DMS153 treated with DMSO at 0.1 percent for 48 hours (cell line): ENCODE measurements at regions not wholly inside any gene's neighbourhood (a gene's known extent, or its start where the extent isn't known, plus 50 kb on each side); places are given as distances from the start of the nearest gene placed in this dataset.
"Not testable (repeated sequence)": the region's sequence is repeated elsewhere in the genome, so short reads cannot be mapped to it uniquely, and the experiment has no call there.

Experiments used
- DNase-seq: peaks from one replicate; lab custom pipeline; 2025; ENCODE audit not compliant: unreplicated experiment; lab: John Stamatoyannopoulos, UW

DNA sequence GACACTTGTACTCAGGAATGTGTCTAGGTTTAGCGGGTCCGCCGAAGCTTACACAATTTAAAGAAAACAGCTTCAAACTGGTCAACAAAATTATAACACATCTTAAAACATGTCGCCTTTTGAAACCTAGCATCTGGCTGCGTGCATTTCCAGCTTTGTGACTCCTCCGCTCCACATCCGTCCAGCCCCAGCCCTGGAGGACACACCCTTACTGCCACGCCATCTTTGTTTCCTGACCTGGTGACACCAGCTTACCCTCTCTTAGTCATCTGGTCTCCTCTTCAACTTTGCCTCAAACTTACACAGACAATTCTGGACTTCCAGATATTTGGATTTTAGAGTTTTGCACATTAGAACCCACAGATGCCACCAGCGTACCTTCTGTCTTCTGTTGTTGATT lies 198.7 kb upstream of the VSTM2A start:
- DNase-seq: no peak

DNA sequence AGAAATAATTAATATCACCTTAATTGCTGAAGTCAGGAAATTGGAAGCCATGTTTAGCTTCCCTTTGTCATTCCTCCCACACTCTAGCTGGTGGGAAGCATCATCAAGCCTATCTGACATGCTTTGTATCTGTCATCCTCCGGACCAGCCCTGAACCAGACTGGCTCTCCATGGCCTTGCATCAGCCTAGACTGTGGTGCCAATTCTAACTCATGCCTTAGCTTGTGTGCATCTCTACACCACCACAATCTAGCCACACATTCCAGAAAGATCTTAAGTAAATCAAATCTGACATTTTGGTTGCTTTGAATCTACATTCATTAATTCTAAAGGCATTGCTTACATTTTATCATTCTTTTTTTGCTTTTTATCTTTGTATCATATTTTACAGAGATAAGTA lies 196.4 kb upstream of the VSTM2A start:
- DNase-seq: no peak

DNA sequence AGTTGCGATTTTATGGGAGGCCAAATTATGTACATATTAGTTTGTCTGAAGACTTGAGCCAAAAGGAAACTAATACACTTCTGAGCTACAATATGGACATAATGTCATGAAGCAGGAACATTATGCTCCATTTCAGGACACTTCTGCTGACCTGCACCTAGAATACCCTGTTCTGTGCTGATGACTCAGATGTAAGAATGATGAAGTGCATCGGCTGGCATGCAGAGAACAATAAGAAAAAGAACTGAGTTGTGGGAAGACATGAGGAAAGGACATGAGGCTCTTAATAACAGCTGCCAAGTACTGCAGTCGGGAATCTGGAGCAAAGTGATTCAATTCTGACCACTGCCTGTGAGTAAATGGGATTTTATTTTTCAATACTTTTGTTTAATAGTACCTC lies 192.9 kb upstream of the VSTM2A start:
- DNase-seq: no peak

DNA sequence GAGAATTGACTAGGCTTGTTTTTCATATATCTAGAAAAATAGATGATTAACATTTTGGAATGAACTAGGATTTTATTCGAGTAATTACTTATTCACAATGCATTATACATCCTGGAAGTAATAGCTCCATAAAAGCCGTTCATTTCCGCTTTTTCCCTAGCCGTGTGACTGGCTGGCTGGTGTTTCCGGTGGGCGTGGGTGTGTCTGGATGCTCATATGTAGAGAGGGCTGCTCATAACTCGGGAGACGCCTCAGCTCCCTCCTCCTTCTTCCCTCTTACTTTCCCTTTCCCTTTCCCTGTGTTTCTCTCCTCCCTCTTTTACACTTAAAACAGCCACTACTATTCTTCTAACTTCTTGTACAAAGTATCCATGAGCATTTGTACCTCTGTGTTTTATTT lies 187.7 kb upstream of the VSTM2A start:
- DNase-seq: no peak

DNA sequence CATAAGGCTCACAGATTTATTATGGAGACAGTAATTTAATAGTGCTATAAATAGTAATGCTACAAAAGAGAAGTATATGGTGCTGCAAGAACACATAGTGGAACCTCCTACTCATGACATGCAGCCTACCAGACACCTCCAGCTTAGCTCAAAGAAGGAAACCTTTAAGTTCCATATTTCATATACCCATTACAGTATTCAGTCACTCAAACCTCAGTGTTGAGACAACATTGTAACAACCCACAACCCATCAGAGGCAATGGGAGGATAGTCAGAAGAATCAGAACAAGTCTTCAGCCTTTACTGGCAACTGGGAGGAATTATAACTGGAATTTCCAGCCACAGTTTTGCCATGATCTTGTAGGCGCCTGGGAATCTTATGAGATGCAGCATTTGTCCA lies 186.3 kb upstream of the VSTM2A start:
- DNase-seq: no peak

DNA sequence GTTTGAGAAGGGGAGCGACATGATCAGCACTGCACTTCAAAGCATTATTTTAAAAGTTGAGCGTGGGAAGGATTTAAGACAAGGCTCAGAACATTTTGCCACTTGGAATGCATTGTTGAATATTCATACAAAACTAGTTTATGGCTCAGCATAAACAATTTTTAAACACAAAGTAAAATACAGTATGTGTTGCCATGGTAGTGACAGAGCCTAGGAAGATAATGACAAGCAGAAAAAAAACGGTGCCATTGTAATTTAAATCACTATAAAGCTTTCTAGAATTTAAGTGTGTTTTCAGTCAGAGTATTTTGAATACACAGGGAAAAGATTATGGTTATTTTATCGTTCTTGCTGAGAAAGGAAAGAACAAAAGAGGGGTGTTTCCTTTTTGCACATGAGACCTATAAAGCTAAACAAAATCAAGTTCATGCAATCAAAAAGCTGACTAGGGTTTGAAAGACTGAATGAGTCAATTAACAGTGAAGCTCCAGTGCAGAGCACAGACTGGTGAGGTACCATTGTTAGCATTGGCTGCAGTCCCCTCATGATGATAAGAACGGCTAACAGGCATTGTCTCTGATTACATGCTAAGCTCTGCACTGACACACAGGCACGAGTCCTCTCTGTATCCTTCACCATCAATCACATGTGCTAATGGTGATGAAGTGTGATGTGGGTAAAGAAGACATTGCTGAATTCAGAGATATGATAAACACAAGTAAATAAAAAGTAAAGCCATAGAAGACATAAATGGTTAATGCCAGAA lies 181.9 kb upstream of the VSTM2A start:
- DNase-seq: peak; percentile 10

DNA sequence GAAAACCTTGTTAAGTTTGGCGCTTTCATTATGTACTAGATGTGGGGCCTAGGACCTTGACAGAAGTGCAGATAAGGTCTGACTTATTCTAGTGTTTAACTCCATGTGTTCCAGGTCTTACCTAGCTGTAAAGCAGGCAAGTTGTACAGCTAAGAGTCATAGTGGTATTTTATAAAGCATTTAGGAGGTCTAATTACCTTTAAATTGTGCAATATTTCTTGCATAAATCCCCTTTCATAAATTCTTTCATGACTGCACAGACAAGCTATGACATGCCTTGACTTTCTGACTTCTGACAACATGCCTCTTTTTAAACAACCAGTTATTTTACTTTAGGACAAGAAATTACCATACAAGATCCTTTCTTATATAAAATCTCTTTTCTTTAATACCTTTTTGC lies 151.6 kb upstream of the VSTM2A start:
- DNase-seq: no peak

DNA sequence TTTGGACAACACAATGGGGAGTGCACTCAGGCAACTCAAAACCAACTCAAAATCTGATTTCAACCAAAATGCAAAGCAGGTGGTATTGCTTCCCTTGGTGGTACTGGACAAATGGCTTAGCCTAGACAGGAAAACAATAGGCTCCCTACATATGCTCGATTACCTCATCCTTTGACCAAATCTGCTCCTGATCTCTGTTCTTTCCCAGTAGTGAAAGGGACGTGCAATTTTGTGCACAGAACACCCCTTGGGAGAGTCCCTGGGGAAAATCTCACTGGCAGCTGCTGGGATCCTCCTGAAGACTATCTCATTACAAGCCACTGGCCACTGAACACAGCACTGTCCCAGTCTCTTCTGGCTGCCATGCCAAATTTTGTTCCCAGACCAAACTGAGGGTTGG lies 149.2 kb upstream of the VSTM2A start:
- DNase-seq: no peak

DNA sequence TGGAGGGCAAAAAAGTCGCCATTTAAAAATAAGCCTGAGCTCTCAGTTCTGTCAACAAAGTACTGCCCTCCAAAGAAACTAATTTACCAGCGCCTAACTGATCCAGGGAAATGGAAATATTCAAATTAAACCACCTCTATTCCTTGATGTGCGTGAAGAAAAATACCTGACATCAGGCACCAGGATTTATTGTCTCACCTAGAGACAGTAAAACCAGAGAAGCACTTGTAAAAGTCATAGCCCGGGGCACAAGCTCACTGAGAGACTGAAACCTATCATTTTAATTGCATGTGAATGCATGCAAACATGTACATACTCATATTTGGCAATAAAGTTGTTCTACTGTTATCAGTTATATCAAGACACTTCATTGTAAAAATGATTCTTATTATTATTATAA lies 147.3 kb upstream of the VSTM2A start:
- peak; percentile 48 for DNase-seq

DNA sequence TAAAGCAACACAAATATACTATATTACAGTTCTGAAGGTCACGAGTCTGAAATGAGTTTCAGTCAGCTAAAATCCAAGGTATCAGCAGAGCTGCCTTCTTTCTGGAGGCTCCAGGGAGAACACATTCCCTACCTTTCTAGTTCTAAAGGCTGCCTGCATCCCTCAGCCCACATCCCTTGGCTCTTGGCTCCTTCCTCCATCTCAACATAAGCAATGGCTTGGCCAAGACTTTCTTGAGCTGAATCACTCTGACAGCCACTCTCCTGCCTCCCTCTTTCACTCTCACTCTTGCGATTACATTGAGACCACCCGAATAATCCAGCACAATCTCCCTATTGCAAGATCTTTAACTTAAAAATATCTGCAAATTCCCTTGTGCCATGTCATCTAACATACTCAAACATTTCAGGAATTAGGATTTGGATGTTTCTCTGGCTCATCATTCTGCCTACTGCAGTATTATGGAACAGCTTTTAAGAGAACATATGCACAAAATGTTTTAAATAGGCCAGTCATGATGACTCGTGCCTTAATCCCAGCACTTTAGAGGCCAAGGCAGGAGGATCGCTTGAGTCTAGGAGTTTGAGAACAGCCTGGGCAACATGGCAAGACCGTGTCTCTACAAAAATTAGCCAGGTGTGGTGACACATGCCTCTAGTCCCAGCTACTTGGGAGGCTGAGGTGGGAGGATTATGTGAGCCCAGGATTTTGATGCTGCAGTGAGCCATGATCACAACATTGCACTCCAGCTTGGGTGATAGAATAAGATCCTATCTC lies 144.2 kb upstream of the VSTM2A start:
- no peak for DNase-seq

DNA sequence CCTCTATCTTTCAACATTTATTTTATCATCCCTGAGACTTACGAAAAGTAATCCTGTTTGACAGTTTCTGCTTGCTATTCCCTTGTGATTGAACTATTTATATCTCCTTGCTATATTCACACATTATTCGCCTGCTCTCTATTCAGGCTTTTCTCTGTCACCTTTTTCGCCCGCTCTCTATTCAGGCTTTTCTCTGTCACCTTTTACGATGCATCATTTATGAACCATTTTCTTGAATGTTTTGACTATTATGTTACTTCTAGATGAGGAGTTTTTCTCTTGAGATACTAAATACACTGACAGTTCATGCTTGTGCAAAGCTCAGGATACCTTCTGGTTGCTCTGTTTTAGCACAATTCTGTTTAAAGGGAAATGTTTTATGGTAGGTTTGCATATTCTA lies 143.3 kb upstream of the VSTM2A start:
- no peak for DNase-seq

DNA sequence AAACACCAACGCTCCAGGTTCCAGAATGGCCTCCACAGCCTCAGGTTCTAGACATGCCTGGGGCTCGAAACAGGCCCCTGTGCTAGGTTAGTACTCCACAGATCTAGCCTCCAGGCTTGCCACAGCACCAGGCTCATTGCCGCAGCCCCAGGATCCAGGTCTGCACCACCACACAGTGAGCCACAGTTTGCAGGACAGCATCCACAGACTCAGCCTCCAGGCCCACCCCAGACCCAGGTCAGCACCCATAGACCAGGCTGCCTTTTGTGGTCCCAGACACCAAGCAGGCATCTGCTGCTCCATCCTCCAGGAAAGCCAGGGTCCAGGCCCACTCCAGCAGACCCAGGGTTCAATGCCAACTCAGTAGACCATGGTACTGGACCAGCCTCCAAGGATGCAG lies 132.3 kb upstream of the VSTM2A start:
- no peak for DNase-seq

DNA sequence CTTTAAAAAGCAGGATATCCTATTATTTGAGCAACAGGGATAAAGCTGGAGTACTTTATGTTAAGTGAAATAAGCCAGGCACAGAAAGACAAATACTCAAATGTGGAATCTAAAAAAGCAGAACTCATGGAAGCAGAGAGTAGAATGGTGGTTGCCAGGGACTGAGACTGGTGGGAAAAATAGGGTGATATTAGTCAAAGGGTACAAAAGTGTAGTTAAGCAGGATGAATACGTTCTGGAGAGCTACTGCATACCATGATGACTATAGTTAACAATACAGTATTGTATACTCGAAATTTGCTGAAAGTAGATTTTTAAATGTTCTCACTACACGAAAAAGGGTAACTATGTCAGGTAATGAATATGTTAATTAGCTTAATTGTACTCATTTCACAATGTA lies 125.5 kb upstream of the VSTM2A start:
- no peak for DNase-seq

DNA sequence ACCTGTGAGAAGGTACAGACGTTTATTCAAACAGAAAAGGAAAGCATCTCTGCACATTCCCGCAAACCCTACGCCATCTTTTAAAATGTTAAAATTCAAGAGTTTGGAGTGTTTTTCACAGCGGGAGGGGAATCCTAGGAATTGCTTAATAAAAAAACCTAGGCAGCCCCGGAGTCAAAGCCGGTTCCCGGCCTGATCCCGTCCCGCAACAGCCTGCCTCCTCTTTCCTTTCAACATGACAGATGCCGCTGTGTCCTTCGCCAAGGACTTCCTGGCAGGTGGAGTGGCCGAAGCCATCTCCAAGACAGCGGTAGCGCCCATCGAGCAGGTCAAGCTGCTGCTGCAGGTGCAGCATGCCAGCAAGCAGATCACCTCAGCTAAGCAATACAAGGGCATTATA lies 123.0 kb upstream of the VSTM2A start:
- DNase-seq: no peak

DNA sequence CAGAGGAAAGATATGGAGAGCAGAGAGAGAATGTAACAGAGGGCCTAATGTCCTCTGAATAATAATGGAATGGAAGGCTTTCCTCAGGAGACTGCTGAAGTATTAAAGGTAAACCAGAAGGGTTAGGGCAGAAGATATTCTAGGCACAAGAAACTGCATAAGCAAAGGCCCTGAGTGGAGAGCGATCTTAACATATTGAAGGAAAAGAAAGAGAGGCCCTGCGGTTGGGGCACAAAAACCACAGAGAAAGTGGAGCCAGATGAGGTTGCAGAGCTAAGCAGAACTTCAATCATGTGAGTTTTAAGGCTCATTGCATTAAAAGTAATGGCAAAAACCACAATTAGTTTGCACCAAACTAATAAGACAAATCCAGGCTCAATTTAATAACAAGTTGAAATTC lies 115.8 kb upstream of the VSTM2A start:
- no peak for DNase-seq

DNA sequence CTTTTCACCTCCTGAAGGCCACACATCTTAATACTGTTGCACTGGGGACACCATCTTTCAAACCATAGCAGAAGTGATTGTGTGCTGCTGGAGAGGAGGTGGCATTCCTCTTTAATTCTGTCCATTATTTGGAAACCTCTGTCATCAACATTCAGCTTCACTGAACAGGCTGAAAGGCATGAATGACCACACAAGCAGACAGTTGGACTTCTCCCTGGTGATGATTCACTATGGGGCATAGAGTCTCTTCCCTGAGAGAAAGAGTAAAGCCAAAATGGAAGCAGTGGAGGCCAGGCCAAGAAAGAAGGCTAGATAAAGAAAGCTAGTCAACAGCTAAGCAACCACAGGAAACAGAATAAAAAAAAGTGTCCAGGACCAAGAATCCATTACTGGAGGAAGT lies 113.1 kb upstream of the VSTM2A start:
- DNase-seq: no peak

DNA sequence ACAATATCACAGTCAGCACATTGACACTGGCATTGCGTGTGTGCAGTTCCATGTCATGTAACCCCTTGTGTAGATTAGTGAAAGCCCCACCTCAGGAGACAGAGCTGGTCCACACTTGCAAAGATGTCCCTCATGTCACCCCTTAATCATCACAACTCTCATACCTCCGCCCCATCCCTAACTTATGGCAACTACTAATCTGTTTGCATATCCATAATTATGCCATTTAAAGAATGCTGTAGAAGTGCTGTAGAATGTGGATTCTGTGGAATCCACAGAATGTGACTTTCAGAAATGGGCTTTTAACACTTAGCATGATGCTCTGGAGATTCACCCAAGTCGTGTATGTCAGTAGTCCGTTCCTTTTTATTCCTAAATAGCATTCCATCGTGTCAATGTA lies 102.8 kb upstream of the VSTM2A start:
- no peak for DNase-seq

DNA sequence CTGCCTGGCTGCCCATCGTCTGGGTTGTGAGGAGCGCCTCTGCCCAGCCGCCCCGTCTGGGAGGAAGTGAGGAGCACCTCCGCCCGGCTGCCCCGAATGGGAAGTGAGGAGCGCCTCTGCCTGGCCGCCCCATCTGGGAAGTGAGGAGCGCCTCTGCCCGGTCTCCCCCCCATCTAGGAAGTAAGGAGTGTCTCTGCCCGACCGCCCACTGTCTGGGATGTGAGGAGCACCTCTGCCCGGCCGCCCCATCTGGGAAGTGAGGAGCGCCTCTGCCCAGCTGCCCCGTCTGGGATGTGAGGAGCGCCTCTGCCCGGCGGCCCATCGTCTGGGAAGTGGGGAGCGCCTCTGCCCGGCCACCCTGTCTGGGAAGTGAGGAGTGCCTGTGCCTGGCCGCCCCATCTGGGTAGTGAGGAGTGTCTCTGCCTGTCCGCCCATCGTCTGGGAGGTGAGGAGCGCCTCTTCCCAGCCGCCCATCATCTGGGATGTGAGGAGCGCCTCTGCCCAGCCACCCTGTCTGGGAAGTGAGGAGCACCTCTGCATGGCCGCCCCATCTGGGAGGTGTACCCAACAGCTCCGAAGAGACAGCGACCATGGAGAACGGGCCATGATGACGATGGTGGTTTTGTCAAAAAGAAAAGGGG lies 98.0 kb upstream of the VSTM2A start:
- DNase-seq: not testable (repeated sequence)

DNA sequence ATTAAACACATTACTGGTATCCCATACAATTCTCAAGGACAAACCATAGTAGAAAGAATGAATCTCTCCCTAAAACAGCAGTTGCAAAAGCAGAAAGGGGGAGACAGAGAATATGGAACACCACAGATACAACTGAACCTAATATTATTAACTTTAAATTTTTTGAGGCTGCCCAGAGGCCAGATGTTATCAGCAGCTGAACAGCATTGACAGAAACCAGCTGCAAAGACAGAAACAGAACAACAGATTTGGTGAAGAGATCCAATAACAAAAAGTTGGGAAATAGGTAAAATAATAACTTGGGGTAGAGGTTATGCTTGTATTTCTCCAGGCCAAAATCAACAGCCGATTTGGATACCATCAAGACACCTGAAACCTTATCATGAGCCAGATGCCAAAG lies 89.0 kb upstream of the VSTM2A start:
- DNase-seq: not testable (repeated sequence)

DNA sequence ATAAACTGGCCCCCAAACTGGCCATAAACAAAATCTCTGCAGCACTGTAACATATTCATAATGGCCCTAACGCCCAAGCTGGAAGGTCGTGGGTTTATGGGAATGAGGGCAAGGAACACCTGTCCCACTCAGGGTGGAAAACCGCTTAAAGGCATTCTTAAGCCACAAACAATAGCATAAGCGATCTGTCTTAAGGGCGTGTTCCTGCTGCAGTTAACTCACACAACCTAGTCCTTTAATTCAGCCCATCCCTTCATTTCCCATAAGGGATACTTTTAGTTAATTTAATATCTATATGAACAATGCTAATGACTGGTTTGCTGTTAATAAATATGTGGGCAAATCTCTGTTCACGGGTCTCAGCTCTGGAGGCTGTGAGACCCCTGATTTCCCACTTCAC lies 87.5 kb upstream of the VSTM2A start:
- not testable (repeated sequence) for DNase-seq

DNA sequence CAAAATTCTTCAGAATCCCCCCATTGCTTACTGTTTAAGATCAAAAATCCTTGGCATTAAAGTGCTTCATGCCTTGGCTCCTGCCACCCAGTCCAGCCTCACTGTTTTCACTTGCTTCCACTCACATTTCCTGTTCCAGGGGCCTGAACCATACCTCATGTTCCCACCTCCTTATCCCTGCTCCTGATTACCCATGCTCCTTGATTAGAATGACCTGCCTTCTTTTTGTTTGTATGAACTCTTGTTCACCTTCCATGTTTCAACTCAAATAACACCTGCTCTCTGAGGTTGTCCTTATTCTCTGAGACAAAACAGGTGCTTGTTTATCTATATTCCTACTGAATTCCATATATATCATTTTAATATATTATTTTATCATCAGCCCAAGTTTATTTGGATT lies 77.1 kb upstream of the VSTM2A start:
- no peak for DNase-seq

DNA sequence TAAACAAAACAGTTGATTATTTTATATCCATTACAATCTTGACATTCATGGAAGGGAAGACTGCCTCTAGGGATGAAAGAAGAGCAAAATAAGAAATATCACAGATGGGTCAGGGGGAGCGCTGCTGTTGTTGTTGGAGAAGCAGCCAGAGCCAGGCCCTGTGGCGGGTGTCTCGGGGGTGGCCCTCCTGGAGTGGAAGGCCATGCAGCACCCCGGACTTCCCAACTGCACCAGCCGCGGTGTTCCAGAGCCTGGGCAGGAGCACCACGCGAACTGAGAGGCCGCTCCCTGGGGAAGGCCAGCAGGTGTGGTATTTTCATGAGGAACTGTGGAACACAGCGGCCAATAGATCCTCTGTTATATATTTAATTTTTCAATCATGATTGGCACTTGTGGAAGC lies 72.4 kb upstream of the VSTM2A start:
- DNase-seq: no peak
